Gastroesophageal sphincter (tissue), 3 donors: ENCODE measurements at regions not wholly inside any gene's neighbourhood (a gene's known extent, or its start where the extent isn't known, plus 50 kb on each side); places are given as distances from the start of the nearest gene placed in this dataset.

Source experiments
- EP300 ChIP-seq: sonication (generic); formaldehyde crosslinking; IDR thresholded peaks from one replicate; pipeline ENCODE4 v1.6.1; 2017; ENCODE audit warnings: antibody characterized with exemption, mild to moderate bottlenecking
- POLR2A ChIP-seq, 2 donors: fragments of 450-650 bp; IDR thresholded peaks; one replicate each; pipeline ENCODE4 v1.6.1; 2017; ENCODE audit warnings: antibody characterized with exemption in 2 of 2, mild to moderate bottlenecking in 2 of 2, moderate library complexity in 1 of 2
- POLR2AphosphoS5 ChIP-seq: sonication (generic); formaldehyde crosslinking; IDR thresholded peaks from one replicate; pipeline ENCODE4 v1.6.1; 2017; ENCODE audit warnings: antibody characterized with exemption
- TF ChIP-seq, protein P1 (sequence below), 4 experiments: fragments of 200-600 bp in 2 of 4; fragments of 450-650 bp in 2 of 4; sonication (generic) in 1 of 4; IDR thresholded peaks; one replicate each; pipeline ENCODE4 v1.5.1; 2017 to 2019; ENCODE audit warnings: antibody characterized with exemption in 4 of 4, mild to moderate bottlenecking in 2 of 4, moderate library complexity in 2 of 4

DNA sequence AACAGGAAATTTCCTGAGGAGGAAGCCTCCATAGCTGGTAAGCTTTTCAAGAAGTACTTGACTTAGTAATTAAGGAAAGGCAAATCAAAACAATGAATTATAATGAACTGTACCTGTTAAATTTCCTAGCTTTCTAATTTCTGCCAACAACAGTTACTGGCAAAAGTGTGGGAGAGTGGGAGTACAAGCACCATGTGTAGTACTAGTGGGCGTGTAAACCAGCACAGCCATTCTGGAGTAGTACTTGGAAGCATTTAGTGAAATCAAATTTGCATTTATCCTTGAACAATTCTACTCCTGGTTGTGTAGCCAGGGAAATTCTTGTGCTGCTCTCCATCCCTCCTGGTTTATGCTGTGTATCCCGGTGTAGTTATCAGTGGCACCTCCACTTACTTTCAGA is 190.8 kb downstream of the PRDM2 start:
- no peak for TF ChIP-seq EP300
- TF ChIP-seq, protein P1, sequence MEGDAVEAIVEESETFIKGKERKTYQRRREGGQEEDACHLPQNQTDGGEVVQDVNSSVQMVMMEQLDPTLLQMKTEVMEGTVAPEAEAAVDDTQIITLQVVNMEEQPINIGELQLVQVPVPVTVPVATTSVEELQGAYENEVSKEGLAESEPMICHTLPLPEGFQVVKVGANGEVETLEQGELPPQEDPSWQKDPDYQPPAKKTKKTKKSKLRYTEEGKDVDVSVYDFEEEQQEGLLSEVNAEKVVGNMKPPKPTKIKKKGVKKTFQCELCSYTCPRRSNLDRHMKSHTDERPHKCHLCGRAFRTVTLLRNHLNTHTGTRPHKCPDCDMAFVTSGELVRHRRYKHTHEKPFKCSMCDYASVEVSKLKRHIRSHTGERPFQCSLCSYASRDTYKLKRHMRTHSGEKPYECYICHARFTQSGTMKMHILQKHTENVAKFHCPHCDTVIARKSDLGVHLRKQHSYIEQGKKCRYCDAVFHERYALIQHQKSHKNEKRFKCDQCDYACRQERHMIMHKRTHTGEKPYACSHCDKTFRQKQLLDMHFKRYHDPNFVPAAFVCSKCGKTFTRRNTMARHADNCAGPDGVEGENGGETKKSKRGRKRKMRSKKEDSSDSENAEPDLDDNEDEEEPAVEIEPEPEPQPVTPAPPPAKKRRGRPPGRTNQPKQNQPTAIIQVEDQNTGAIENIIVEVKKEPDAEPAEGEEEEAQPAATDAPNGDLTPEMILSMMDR (IDR thresholded peaks at IDR 0.05), result no peak
- TF ChIP-seq POLR2AphosphoS5, result no peak
- TF ChIP-seq POLR2A (IDR thresholded peaks at IDR 0.05), result no peak
